Neural cell (in vitro differentiated cells): ENCODE measurements at regions not wholly inside any gene's neighbourhood (a gene's known extent, or its start where the extent isn't known, plus 50 kb on each side); places are given as distances from the start of the nearest gene placed in this dataset.
A peak's percentile ranks its signal among the peaks of the same experiment; 100 is the strongest.

ENCODE experiments used
- H2AFZ ChIP-seq: fragments of 200-600, 300-800 bp; sonication (generic), shearing (Covaris generic); 2 replicates; pipeline ENCODE4 v1.6.0; 2014; ENCODE audit warnings: low read depth, mild to moderate bottlenecking, antibody characterized with exemption, low read length, moderate library complexity
- H3F3A ChIP-seq: fragments of 200-600 bp; shearing (Covaris generic); 2 replicates; pipeline ENCODE4 v1.6.1; 2016; ENCODE audit warnings: mild to moderate bottlenecking, moderate library complexity, mixed read lengths, antibody characterized with exemption, low read length; ENCODE audit not compliant: insufficient read depth, poor library complexity, severe bottlenecking
- H3K27ac ChIP-seq: fragments of 200-600, 300-800 bp; sonication (generic), shearing (Covaris generic); 2 replicates; pipeline ENCODE4 v1.5.1; 2014; ENCODE audit warnings: mild to moderate bottlenecking, low read length, moderate library complexity
- H3K27me3 ChIP-seq: fragments of 300-800, 200-600 bp; sonication (generic), shearing (Covaris generic); 2 replicates; pipeline ENCODE4 v1.6.0; 2014; ENCODE audit warnings: mild to moderate bottlenecking, low read depth, low read length, moderate library complexity; ENCODE audit not compliant: insufficient read depth
- H3K36me3 ChIP-seq: fragments of 300-800, 200-600 bp; sonication (generic), shearing (Covaris generic); 2 replicates; pipeline ENCODE4 v1.5.1; 2014; ENCODE audit warnings: mild to moderate bottlenecking, antibody characterized with exemption, low read length, moderate library complexity; ENCODE audit not compliant: insufficient read depth
- H3K4me2 ChIP-seq: fragments of 300-800, 200-600 bp; sonication (generic), shearing (Covaris generic); 2 replicates; pipeline ENCODE4 v1.6.0; 2014; ENCODE audit warnings: mild to moderate bottlenecking, low read length
- H3K4me3 ChIP-seq: fragments of 300-800, 200-600 bp; sonication (generic), shearing (Covaris generic); 2 replicates; pipeline ENCODE4 v1.5.1; 2014; ENCODE audit warnings: mild to moderate bottlenecking, low read length, moderate library complexity
- H3K79me2 ChIP-seq: fragments of 200-600 bp; shearing (Covaris generic); replicated peaks from 2 replicates; pipeline ENCODE4 v1.6.0; 2014; ENCODE audit warnings: mild to moderate bottlenecking, low read length, moderate library complexity; ENCODE audit not compliant: insufficient read depth
- H3K9ac ChIP-seq: fragments of 300-800, 200-600 bp; sonication (generic), shearing (Covaris generic); 2 replicates; pipeline ENCODE4 v1.6.1; 2016; ENCODE audit warnings: mild to moderate bottlenecking, low read length, mixed read lengths
- H3K9me2 ChIP-seq: fragments of 200-600 bp; shearing (Covaris generic); 2 replicates; pipeline ENCODE4 v1.6.1; 2016; ENCODE audit warnings: mild to moderate bottlenecking, low read length, mixed read lengths; ENCODE audit not compliant: insufficient read depth
- H3K9me3 ChIP-seq: fragments of 200-600, 300-800 bp; sonication (generic), shearing (Covaris generic); 2 replicates; pipeline ENCODE4 v1.6.1; 2016; ENCODE audit warnings: mild to moderate bottlenecking, mixed run types, low read length, moderate library complexity, mixed read lengths
- H4K20me1 ChIP-seq: fragments of 200-600 bp; shearing (Covaris generic); 2 replicates; pipeline ENCODE4 v1.6.1; 2016; ENCODE audit warnings: mild to moderate bottlenecking, mixed run types; ENCODE audit not compliant: insufficient read depth
- CTCF ChIP-seq: fragments of 450-650 bp; IDR thresholded peaks from 2 replicates; pipeline ENCODE4 v1.5.1; 2014; ENCODE audit warnings: antibody characterized with exemption, mild to moderate bottlenecking, moderate library complexity; ENCODE audit not compliant: poor library complexity, severe bottlenecking
- EP300 ChIP-seq: fragments of 450-650 bp; conservative IDR thresholded peaks from 2 replicates; pipeline ENCODE4 v1.6.1; 2014; ENCODE audit warnings: antibody characterized with exemption, mild to moderate bottlenecking, moderate library complexity; ENCODE audit not compliant: poor library complexity, severe bottlenecking
- EZH2 ChIP-seq: fragments of 200-600, 300-800 bp; shearing (Covaris generic), sonication (generic); IDR thresholded peaks from 2 replicates; pipeline ENCODE4 v1.6.1; 2014; ENCODE audit warnings: antibody characterized with exemption, low read length, borderline replicate concordance, mild to moderate bottlenecking; ENCODE audit not compliant: insufficient read depth, poor library complexity, severe bottlenecking
- MXI1 ChIP-seq: fragments of 450-650 bp; conservative IDR thresholded peaks from 2 replicates; pipeline ENCODE4 v1.6.1; 2014; ENCODE audit warnings: antibody characterized with exemption, mild to moderate bottlenecking; ENCODE audit not compliant: poor library complexity, severe bottlenecking
- POLR2AphosphoS5 ChIP-seq: IDR thresholded peaks from 2 replicates; pipeline ENCODE4 v1.6.1; 2012
- RAD21 ChIP-seq: fragments of 450-650 bp; conservative IDR thresholded peaks from 2 replicates; pipeline ENCODE4 v1.6.1; 2014; ENCODE audit warnings: antibody characterized with exemption, mild to moderate bottlenecking, moderate library complexity
- REST ChIP-seq: IDR thresholded peaks from 2 replicates; pipeline ENCODE4 v1.6.1; 2012; ENCODE audit warnings: borderline replicate concordance
- SMC3 ChIP-seq: fragments of 450-650 bp; conservative IDR thresholded peaks from 2 replicates; pipeline ENCODE4 v1.6.1; 2014; ENCODE audit warnings: antibody characterized with exemption, mild to moderate bottlenecking, moderate library complexity; ENCODE audit not compliant: poor library complexity
- TAF1 ChIP-seq: IDR thresholded peaks from 2 replicates; pipeline ENCODE4 v1.6.1; 2012; ENCODE audit warnings: low read depth

DNA sequence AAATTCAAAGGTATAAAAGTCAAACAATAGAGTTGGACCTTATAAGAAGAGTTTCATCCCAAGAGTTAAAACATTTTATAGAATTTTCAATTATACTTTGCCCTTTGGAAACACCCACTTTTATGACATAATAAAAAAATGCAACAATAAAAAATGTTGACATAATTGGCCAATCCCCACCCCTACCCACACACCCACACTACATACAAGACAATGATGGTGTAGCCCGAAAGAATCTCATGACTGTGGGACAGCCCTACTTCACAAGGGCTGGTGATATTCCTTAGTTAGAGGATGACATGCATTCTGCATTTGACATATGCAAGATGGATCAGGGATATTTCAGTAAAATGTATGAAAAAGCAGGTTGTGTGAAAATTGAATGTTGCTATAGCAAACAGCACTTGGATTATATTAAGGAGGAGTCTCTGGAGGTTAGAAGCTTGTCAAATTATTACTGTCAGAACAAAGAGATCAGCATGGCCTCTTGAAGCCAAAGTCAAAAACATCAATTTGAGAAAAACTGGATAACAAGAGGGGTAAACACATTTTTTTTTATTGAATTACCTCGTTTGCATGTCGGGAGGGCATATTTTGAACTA is 133.0 kb upstream of the SAMSN1 start:
- Histone ChIP-seq H3K27ac (peak overlapping the region; percentile 67), H3K4me3 (no peak overlapping the region), H3K79me2 (no peaks in the 10 kb centered on the region), H3K9ac (no peak overlapping the region), H3K4me2 (peak overlapping the region; percentile 31), H3K36me3 (no peaks in the 10 kb centered on the region), H3K27me3 (no peaks in the 10 kb centered on the region), H3K9me2 (no peaks in the 10 kb centered on the region), H3F3A (peaks cover 4% of the 10 kb centered on the region), H3K9me3 (no peaks in the 10 kb centered on the region), H2AFZ (no peak overlapping the region), H4K20me1 (no peaks in the 10 kb centered on the region)
- peak; percentile 85 for TF ChIP-seq POLR2AphosphoS5
- TF ChIP-seq REST, result peak; percentile 72
- no peak for TF ChIP-seq SMC3
- TF ChIP-seq MXI1, result no peak
- peak; percentile 93 for TF ChIP-seq EP300
- TF ChIP-seq EZH2, result no peak
- TF ChIP-seq RAD21, result peak; percentile 33
- no peak for TF ChIP-seq CTCF
- TF ChIP-seq TAF1, result no peak

DNA sequence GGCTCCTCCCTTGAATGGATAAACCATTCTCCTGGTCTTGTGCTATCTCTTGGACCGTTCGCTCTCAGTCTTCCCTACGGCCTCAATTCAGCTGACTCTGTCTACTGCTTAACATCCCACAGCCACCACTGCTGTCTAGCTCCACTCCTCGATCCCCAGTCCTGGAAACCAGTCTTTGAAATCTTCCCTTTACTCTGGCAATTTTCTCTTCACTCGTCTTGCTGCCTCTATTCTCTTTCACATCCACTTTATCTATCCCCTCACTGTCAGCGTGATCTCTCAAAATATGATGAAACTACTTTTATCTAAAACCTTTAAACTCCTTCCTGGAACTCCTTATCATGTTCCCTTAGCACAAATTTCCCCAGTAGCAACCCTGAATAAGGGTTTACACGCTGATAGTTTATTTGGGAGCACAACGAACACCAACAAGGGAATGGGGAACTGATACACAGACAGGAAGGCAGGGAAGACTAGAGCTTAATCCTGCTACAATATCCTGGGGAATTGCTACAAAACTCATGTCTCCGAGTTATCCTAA is 131.6 kb upstream of the SAMSN1 start:
- Histone ChIP-seq H3K36me3 (no peaks in the 10 kb centered on the region), H3K79me2 (no peaks in the 10 kb centered on the region), H3K9me3 (no peaks in the 10 kb centered on the region), H2AFZ (no peak overlapping the region), H3K9me2 (no peaks in the 10 kb centered on the region), H3K4me3 (no peak overlapping the region), H3K27me3 (no peaks in the 10 kb centered on the region), H3F3A (peaks cover 4% of the 10 kb centered on the region), H3K27ac (no peak overlapping the region), H4K20me1 (no peaks in the 10 kb centered on the region), H3K4me2 (no peak overlapping the region), H3K9ac (no peak overlapping the region)
- no peak for TF ChIP-seq MXI1
- no peak for TF ChIP-seq TAF1
- TF ChIP-seq REST, result no peak
- no peak for TF ChIP-seq SMC3
- TF ChIP-seq CTCF, result no peak
- TF ChIP-seq EP300, result no peak
- no peak for TF ChIP-seq EZH2
- TF ChIP-seq POLR2AphosphoS5, result no peak
- no peak for TF ChIP-seq RAD21
